Effector CD4-positive, alpha-beta T cell (primary cell): ENCODE measurements at regions not wholly inside any gene's neighbourhood (a gene's known extent, or its start where the extent isn't known, plus 50 kb on each side); places are given as distances from the start of the nearest gene placed in this dataset.

Experiments used
- DNase-seq: peaks from one replicate; pipeline ENCODE4 v3.0.0-alpha.2; 2020

GRCh38 chr14:60349663-60350365, 100.8 kb downstream of the PPM1A start:
- DNase-seq: peak; percentile 5

- DNase-seq: no peak
Measured at GRCh38 chr14:60350366-60350720, 101.3 kb downstream of the PPM1A start.

GRCh38 chr14:60353420-60353819, 104.4 kb downstream of the PPM1A start:
- no peak for DNase-seq

- DNase-seq: no peak
Measured at GRCh38 chr14:60355768-60356167, 106.7 kb downstream of the PPM1A start.

GRCh38 chr14:60356386-60356785, 107.4 kb downstream of the PPM1A start:
- DNase-seq: no peak

- no peak for DNase-seq
Measured at GRCh38 chr14:60356906-60357550, 108.0 kb downstream of the PPM1A start.

- DNase-seq: no peak
Measured at GRCh38 chr14:60357551-60358149, 108.6 kb downstream of the PPM1A start.

GRCh38 chr14:60363275-60363674, 114.3 kb downstream of the PPM1A start:
- no peak for DNase-seq

GRCh38 chr14:60363687-60364086, 114.7 kb downstream of the PPM1A start:
- DNase-seq: no peak

GRCh38 chr14:60381909-60382308, 104.0 kb downstream of the C14orf39 start:
- no peak for DNase-seq
